Kidney tubule cell (primary cell): ENCODE measurements at regions not wholly inside any gene's neighbourhood (a gene's known extent, or its start where the extent isn't known, plus 50 kb on each side); places are given as distances from the start of the nearest gene placed in this dataset.

Experiments
- DNase-seq: peaks from one replicate; pipeline ENCODE4 v3.0.0-alpha.2; 2018; ENCODE audit warnings: low spot score

DNA sequence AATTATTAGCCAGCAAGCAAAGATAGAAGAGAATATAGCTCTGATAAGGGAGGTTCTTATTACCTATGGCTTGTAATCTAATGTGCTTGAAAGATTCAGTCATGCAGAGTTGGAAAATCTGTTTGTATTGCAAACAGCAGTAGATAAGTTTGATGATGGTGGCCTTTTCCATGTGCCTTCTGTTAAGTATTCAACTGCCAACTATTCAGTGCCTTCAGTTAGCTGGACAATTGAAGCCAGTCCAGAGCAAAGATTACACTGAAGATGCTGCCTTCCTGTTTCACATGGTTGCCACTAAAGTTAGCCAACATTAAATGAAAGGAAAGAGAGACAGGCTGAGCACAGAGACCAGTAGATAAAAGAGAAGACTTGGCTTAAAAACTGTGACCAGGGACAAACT, 92.7 kb upstream of the SLC38A2 start:
- DNase-seq: no peak

DNA sequence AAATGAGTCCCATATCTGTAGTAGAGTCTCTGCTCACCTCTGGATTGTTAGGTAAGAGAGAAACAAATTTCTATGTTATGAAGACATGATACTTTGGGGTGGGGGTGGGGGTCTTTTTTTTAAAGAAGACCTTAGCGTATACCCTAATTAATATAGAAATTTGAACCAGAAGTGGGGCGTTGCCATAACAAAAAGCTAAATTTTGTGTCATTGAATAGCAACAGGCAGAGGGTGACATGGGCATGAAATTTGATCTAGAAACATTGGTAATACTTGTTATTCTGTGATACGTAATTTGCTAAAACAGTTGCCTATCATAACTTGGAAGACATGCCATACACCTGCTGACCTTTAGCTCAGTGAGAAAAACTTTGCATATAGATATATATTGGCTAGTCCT, 92.3 kb upstream of the SLC38A2 start:
- DNase-seq: no peak

DNA sequence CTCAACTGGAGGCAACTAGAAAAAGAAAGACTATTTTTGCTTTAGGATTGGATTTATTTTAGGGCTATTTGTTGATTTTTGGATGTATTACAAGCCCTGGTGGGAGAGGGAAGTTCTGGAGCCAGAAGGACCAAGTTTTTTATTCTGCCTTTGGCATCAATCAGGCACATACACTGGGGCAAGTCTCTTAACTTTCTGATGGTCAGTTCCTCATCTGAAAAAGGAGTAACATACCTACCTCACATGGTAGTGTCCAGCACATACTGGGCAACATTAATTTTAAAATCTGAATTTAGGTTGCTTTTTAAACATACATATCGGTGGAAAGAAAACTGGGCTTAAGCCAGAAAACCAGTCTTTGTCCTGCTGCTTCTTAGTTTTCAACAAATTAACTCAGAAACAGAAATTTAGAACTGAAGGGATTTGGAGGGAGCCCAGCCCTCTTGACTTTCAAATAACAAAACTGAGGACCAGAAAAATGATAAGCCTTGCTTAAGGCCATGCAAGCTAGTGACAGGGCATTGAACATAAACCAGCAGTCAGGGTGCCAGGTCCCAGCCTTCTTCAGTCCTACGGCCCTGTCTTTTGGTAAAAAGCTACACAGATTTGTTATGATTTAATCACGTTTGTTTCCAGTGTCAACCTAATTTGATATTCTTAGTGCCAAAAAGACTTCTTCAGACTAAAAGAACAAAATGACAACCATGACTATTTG, 90.2 kb upstream of the SLC38A2 start:
- DNase-seq: no peak

DNA sequence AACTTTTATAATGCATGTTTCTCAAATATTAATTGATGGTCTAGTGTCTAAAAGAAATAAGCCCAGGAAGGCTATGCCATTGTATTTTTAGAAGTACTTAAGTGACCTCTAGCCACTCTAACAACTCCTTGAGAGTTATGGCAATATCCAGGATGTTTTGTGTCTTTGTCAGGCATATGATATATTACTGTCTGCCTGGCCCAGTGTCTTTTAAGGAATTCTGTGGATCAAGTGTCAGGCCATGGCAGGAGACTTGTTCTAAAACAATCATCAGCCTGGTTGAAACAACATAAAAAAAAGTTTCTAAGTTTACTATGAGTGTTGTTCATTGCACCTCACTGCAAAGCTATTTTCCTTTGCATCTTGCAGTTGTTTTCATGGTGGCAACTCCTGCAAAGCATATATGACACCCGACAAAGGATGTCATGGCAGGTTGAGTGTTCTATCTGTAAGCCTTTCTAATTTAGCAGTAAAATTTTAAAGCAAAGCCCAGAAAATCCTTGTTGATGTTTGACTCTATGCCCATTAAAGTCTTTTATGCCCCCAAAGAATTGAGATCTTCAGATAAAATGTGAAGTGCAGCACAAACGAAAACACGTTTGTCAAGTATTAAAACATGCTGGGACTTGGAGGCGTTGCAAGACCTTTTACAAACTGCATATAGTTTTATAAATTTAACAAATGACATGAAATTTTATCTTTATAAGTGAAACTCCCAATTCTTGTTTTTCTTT, 89.5 kb upstream of the SLC38A2 start:
- DNase-seq: no peak

DNA sequence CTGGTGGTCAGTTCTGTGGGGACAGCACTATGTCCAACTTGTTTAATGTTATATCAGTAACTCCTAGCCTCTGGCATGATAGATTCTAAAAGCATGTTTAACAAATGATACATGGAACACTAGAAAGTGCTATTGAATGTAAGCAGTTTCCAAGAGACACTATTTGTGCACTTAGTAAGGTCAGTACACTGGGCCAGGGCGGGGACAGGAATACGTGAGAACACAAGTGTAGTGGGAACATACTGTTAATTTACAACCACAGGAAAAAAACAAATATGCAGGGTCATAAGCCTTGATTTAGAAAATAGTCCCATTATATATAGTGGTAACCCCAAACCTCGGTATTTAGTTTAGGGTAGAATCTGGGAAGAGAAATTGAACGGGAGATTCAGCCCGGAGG, 88.9 kb upstream of the SLC38A2 start:
- DNase-seq: no peak

DNA sequence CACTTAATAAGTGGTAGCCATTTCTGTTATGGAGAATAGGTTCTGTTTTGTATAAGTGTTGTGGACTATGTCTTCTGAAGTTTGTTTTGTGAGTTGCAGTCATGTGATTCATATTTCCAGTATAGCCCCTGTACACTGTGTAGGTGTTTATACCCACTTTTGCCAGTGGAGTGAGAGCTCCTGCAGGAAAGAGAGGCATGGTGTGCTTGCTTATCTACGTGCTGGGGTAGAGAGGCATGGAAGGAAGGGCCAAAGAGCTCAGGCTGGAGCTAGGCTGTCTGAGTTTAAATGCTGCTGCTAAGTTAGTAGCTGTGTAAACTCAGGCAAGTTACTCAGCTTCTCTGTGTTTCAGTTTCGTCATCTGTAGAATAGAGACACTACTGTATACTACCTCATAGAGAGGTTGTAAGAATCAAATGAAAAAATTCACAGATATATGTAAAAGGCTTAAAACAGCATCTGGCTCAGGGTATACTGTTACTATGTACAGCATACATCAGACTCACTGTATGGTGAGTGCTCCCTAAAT, 88.2 kb upstream of the SLC38A2 start:
- DNase-seq: no peak

DNA sequence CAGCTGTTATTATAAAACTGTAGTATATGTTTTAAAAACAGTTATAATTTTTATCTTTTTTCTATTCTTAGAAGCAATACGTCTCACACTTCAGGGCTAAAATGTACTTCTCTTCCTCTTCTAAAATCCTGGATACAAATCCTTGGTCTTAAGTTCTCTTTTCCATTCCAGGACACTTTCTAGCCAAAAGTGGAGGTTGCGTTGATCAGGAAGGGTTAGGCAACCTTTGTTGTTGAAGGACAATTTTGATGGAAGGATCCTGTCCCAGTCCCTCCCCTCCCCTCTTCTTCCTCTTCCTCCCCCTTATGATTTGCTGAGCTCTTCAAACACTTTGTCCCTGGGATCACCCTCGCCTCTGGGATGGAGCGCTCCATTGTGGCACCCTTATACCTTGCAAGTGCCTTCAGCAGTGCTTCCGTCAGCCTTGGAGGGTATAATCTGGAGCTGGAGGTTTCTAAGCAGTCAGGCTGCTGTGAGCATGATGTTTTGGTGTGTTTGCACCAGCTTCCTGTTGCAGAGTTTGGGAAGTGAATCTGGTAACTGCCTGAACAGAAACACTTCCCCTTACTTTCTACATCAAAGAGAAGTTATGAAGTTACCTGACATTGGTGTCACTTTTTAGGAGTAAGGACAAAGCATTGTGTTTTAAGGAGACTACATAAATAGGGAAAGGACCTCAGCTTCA, 87.4 kb upstream of the SLC38A2 start:
- DNase-seq: no peak

DNA sequence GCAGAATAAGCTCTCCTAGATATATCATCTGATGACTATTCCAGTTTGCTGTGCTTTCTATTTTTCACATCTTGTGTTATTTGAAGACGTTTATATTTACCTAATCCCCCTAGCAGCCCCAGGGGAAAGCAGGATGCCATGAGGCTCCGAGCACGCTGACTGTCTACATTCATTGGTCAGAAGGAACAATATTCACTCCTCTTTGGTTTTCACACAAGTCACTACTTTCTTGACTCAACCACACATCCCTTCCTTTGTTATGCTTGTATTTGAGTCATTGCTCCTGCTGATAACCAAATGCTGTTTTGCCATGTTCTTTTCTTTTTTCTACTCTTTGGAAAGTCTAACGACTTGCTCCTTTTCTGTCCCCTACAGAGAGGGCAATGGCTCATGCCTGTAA, 86.5 kb upstream of the SLC38A2 start:
- no peak for DNase-seq

DNA sequence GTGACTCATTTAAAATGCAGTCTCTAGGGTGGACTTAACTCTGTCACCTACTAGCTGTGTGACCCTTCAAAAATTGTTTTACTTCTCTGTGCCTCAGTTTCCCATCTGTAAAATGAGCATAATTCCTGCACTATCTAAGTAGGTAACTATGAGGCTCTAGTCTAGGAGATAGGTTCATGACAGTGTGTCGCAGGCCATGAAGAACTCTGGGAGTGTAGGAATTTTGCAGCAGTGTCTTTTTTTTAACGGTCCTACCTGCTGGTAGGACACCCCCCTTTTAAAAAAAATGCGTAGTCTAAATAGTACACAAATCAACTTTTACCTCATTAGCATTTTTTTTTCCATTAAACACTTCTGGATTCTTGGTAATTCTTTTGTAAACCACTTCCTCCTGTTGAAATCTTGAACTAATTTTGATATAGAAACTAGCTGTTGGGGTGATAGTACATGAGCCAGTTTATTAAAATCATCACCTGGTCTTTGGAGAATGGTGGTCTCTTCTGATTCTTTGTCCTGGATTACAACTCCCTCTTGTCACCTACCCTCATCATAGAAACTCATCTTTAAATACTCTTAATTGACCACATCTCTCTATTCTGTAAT, 86.0 kb upstream of the SLC38A2 start:
- no peak for DNase-seq

DNA sequence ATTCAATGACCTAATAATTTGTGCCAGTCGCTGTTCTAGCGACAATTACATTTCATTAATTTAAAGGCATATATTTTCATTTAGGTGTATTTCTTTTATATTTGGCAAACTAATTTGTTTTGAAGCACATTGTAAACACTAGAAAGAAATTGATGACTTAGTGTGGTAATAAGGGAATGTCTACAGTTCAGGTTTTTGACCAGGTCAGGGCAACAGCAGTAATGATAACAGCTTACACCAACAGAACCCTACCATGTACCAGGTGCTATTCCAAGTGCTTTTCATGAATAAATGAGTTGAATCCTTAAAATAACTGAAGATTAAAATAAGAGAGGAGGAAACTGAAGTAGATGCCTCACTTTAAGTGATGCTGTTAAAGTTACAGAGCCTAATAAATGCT, 85.4 kb upstream of the SLC38A2 start:
- no peak for DNase-seq

DNA sequence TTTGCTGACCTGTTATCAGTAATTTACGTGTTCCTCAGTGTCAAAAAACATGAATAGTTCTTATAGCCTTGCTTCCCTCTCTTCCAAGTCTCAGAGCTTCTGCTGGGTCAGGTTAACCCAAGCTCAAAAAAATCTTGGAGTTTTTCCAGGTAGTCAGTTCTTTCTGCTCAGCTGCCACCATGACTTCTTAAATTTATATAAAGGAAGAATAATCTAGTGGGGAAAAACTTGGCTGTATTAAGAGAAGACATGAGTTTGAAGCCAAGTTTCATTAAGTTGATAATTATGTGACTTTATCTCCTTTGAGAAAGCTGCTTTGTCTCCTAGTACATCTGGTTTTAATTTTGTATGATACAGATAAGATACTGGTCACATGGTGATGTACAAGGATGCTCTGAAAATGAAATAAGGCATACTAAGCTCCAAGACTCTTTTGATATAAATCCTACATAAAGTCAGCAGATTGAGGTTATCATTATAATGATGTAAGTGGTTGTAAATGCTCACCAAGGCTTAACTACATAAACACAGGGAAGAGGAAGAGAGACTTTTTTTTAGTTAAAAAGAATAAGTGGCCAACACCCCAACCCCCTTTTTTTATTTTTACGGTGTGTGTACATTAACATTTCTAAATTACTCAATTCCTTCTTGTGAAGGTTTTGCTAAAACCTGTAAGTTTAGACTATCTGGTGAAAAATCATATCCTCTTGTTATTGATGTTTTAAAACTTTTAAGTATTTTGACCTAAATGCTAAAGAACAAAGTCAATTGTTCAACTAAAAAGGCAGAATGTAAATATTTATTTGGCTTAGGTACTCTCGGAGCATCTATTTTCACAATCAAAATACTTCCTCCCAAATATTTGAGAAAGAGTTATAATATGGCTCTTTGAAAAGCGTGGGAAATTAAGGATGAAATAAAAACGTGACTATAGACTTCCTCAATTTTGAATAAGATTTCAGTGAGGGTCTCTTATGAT, 84.1 kb upstream of the SLC38A2 start:
- no peak for DNase-seq

DNA sequence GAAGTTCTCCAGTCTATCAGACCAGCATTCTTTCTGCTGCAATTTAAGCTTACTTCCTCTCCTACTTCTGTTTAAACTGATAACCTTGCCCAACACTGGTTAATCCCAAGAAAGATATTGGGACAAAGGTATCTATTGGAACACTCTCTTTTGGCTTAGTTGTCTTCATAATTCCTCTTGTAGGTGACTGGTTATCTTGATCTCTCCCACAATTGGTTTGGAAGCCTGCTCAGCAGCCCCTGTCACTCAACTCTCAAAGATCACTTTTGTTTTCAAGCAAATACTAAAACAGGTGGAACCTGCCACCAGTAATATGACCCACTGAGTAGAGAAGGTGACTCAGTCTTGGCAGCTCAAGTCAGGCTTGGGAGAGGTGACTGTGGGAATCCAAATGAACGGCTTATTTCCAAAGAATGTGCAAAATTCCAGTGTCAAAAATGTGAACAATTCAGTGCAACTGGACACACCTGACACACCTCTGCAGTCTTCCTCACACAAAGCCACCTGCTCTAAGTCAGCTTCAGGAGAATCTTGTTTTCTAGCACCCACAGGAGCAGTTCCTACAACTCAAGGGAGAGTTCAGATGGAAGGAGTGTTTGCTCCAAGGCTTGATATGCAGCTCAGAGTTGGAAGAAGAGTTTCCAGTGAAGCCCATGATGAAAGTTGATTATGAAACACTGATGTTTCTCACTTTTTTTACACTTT, 83.2 kb upstream of the SLC38A2 start:
- peak; percentile 80 for DNase-seq

DNA sequence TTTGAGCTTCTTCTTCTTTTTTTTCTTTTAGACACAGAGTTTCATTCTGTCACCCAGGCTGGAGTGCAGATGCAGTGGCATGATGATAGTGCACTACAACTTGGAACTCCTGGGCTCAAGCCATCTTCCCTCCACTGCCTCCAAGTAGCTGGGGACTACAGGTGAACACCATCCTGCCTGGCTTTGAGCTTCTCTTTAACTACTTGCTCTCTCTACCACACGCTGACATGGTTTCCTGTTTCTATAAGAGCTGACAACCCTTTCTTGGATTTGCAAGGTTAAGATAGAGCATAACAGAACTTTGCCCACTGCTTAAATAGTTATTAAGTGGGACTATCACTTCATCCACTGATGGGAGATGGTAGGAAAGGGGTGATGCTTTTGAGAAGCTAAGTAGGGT, 82.4 kb upstream of the SLC38A2 start:
- DNase-seq: no peak

DNA sequence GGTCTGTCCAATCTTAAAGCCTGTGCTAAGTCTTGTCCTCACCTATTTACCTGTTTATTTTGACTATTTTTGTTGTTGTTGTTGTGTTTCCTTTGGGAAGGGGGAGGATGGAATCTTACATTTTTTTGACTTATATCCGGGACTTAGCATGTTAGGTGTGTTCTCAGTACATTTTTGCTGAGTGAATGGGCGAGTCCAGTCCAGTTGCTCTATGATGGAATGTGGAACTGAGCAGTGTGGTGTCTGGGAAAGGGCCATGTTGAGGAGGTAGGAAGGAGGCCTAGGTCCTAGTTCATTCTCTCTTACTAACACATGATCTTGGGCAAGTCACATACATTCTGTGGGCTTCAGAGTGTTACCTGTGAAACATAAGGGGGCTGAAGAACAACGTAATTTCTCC, 80.9 kb upstream of the SLC38A2 start:
- DNase-seq: no peak

DNA sequence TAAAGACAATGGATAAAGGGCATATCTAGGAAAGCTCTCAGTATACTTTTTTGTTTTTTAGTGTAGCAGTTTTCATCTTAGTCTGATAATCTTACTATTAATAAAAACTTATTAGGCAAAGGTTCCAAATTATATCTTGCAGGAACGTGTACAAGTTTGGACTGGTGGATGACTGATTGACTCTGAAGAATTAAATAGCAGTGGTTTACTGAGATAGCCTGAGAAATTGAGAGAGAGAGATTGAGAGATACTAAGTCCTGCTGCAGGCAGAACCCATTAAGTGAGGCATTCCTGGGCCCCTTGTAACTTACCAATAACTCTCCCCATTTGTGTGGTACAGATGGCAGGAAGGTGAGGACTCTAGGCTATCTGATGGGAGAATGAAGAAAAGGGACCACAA, 80.2 kb upstream of the SLC38A2 start:
- DNase-seq: no peak

DNA sequence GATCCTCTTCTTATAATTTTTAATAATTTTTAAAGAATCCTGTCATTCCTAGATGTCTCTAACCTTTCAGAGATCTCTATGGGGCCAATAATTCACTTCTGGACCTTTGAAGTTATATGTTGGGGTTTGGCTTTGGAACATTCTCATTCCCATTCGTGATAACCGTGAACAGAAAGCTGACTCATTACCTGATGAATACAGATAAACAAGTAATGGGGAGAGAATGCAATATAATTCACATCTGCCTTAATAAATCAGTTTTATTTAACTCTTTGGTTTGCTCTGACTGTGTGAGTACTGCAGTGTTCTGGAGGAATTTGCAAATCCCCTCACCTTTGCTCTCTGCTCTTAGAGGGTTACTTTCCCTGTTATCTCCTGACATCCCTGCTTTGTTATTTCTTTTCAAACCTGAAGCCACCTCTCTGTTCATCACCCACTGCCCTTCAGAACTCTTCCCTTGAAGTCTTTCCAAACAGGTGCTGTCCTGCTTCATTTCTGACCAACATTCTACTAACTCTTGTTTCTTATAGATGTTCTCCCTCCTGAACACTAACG, 79.6 kb upstream of the SLC38A2 start:
- no peak for DNase-seq

DNA sequence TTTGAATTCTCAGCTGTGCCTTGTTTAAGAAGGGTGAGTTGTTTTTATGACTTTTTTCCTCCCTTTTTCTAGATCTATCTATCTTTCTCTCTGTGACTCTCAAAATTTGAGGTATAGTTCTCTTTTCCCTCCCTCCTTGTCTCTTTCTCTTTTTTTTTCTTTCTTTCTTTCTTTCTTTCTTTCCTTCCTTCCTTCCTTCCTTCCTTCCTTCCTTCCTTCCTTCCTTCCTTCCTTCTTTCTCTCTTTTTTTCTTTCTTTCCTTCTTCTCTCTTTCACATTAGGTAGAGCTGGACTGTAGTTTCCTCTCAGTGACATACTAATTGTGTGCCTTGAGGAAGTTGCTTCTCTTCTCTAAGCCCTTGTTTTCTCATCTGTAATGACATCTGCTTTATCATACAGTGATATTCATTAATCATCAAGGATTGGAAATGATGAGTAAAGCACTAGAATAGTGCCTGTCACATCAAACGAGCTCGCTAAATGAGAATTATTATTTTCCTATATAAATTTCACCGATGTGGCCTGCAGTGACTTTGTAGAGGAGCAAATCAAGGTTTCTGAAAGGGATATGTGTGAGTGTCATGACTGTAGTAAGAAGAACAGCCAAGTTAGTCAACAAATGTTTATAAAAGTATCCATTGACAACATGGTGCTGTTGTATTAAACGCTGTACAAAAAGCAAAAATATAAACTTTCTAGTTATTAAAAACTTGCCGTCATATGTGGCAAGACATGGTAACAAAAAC, 78.9 kb upstream of the SLC38A2 start:
- DNase-seq: no peak

DNA sequence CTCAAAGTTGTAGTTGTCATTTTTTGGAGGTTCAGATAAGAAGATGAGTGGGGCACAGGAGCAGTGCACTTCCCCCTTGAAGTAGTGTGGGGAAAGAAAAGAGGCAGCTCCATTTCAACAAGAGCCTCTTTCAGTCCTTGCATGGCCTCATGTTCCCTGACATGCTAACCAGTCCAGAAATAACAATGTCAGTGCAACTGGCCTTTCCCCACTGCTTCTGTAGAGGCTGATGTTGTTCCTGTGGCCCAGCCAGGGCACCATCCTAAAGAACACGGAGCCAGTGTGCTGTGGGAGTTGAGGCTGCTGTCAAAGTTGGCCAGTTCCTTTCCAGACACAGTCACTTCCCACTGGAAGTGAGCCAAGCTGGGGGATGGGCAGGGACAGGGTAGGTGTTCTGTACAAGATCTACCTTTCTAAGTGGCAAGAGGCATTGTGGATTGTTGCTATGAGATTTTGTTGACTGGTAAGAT, 77.7 kb upstream of the SLC38A2 start:
- peak; percentile 47 for DNase-seq

DNA sequence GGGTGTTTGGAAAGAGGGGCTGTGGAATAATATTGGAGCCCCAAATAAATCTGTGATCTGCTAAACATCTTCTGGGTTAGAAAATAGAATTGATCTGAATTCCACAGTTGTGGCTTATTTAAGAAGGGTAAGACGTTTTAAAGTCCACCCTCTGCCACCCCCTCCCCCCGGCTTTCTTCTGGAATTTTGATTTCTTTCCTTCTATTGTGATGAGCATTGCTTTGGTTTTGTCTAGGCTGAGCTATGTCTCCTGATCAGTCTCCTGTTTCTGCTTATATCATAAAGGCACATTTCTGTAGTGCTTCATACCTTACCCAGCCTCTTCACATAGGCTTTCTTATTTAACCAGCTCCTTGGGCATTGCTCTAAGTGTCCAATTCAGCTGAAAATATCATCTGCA, 77.3 kb upstream of the SLC38A2 start:
- DNase-seq: no peak

DNA sequence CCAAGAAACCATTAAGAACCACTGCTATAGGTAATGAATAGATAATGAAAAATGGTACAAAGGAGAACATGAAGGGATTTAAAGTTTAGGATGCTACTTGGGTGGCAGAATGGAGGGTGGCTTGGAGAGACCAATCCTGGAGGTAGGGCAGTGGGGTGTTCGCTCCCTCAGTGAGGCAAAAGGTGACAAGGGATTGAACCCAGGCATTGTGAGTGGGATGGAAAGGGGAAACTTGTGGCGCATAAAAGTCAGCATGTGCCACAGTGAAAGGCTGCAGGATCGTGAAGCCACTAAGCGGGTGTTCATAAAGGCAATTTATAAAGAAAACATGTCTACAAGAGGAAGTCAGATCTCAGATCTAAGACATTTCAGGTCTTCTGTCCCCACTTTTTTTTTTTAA, 76.7 kb upstream of the SLC38A2 start:
- no peak for DNase-seq
